Choroid plexus epithelial cell (primary cell): ENCODE measurements at regions not wholly inside any gene's neighbourhood (a gene's known extent, or its start where the extent isn't known, plus 50 kb on each side); places are given as distances from the start of the nearest gene placed in this dataset.
"Not testable (repeated sequence)": the region's sequence is repeated elsewhere in the genome, so short reads cannot be mapped to it uniquely, and the experiment has no call there.

ENCODE experiments used
- DNase-seq: peaks from one replicate; pipeline ENCODE4 v3.0.0-alpha.2; 2010; ENCODE audit warnings: low read depth
- H3K4me3 ChIP-seq: 2 replicates; pipeline ENCODE4 v1.5.1; 2011; ENCODE audit warnings: low read depth, mild to moderate bottlenecking, control low read depth, low read length, moderate library complexity
- CTCF ChIP-seq: conservative IDR thresholded peaks from 2 replicates; pipeline ENCODE4 v1.5.1; 2011; ENCODE audit warnings: low read depth, mild to moderate bottlenecking, control low read depth, inconsistent platforms, low read length, moderate library complexity

GRCh38 chr2:132265595-132265994 lies 103.8 kb upstream of the ANKRD30BL start:
- H3K4me3 ChIP-seq = not testable (repeated sequence)

GRCh38 chr2:132267105-132267497 lies 105.3 kb upstream of the ANKRD30BL start:
- TF ChIP-seq CTCF = no peak
- peak; percentile 2 for DNase-seq
- no peak overlapping the region for H3K4me3 ChIP-seq

More at GRCh38 chr2:132265595-132265994, 103.8 kb upstream of the ANKRD30BL start:
- not testable (repeated sequence) for DNase-seq

- H3K4me3 ChIP-seq = peak overlapping the region; percentile 44
Measured at GRCh38 chr2:132267498-132268283, 105.9 kb upstream of the ANKRD30BL start.

DNA sequence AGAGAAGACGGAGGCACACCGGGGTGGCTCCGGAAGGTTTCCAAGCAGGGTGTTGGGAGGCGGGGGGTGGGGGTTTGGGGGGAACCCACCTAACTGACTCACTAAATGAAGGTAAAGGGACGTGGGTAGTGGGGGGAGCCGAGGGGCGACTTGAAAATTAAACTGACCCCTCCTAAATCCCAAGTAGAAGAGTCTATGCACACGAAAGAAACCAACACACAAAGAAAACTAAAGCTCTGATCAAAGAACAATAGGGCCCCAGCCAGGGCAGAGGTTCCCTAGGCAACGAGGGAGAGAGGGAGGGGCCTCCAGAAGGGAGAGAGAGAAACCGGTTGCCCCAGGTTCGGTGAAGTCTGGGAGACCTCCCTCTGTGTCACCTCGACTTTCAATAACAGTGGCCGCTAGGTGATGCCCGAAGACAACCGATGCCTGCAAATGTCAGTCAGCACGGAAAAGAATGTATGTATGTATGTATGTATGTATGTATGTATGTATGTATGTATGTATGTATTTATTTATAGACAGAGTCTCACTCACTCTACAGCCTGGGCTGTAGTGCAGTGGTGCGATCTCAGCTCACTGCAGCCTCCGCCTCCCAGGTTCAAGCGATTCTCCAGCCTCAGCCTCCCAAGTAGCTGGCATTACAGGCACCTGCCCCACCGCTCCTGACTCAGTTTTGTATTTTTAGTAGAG lies 106.7 kb upstream of the ANKRD30BL start:
- peak; percentile 65 for DNase-seq
- peak; percentile 62 for TF ChIP-seq CTCF
- peak overlapping the region; percentile 44 for H3K4me3 ChIP-seq

More at GRCh38 chr2:132267498-132268283, 105.9 kb upstream of the ANKRD30BL start:
- peak; percentile 50 for DNase-seq

DNA sequence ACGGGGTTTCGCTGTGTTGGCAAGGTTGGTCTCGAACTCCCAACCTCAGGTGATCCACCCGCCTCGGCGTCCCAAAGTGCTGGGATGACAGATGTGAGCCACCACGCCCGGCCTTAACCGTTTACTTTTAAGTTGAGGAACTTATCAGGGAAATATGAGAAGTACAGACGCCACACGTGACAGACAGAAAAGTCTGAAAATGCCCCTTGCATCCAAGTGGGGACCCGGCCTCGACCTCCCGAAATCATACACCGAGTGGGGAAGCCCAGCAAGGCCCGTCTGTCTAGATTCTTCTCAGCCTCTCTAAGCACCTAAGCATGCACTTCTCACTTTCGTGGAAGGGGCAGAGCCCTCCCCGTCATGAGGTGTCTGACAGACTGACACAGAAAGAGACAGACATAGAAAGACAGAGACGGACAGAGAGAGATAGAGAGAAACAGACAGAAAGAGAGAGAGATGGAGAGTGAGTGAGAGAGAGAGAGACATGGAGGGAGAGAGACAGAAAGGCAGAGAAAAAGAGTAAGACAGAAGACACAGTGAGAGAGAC lies 107.3 kb upstream of the ANKRD30BL start:
- no peak overlapping the region for H3K4me3 ChIP-seq
- no peak for TF ChIP-seq CTCF
- DNase-seq = no peak

- H3K4me3 ChIP-seq = no peak overlapping the region
- no peak for TF ChIP-seq CTCF
- DNase-seq = no peak
Measured at GRCh38 chr2:132270255-132270654, 108.5 kb upstream of the ANKRD30BL start.

- no peak for DNase-seq
- TF ChIP-seq CTCF = no peak
Measured at GRCh38 chr2:132270981-132271546, 109.3 kb upstream of the ANKRD30BL start.

DNA sequence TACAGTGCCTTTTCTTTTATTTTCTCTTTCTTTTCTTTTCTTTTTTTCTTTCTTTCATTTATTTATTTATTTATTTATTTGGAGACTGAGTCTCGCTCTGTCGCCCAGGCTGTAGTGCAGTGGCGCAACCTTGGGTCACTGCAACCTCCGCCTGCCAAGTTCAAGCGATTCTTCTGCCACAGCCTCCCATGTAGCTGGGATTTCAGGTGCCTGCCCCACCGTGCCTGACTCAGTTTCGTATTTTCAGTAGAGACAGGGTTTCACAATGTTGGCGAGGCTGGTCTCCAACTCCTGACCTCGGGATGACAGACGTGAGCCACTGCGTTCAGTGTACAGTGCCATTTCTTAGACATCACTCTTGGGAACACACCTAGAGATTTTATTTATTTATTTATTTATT lies 110.0 kb upstream of the ANKRD30BL start:
- not testable (repeated sequence) for H3K4me3 ChIP-seq

More at GRCh38 chr2:132270981-132271546, 109.3 kb upstream of the ANKRD30BL start:
- no peak overlapping the region for H3K4me3 ChIP-seq

More for the DNA sequence above, 110.0 kb upstream of the ANKRD30BL start:
- DNase-seq = not testable (repeated sequence)
